ENCODE measurements at regions not wholly inside any gene's neighbourhood (a gene's known extent, or its start where the extent isn't known, plus 50 kb on each side); places are given as distances from the start of the nearest gene placed in this dataset.
"Not testable (repeated sequence)": the region's sequence is repeated elsewhere in the genome, so short reads cannot be mapped to it uniquely, and the experiment has no call there.

DNA sequence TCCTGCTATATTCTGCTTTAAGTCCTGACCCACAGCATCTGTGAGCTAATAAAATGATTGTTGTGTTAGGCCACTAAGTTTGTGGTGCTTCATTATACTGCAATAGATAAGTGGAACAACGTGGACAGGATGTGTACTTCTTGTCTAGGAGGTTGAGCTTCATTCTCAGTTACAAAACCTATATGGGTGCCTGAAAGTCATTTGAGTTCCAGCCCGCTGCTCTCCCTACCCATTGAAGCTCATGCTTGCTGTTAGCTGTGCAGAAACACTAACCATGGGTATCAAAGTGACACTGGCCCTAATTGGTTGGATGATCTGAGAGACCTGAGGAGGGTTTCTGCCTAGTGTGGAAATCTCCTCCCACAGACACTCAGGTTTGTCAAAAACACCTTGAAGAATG is 357.2 kb downstream of the PDCD6IP start:
- ATAC-seq (ENCODE audit: low FRiP score) (no peak), DNase-seq (ENCODE audit: low spot score) (no peak)
- TF ChIP-seq, protein P1, sequence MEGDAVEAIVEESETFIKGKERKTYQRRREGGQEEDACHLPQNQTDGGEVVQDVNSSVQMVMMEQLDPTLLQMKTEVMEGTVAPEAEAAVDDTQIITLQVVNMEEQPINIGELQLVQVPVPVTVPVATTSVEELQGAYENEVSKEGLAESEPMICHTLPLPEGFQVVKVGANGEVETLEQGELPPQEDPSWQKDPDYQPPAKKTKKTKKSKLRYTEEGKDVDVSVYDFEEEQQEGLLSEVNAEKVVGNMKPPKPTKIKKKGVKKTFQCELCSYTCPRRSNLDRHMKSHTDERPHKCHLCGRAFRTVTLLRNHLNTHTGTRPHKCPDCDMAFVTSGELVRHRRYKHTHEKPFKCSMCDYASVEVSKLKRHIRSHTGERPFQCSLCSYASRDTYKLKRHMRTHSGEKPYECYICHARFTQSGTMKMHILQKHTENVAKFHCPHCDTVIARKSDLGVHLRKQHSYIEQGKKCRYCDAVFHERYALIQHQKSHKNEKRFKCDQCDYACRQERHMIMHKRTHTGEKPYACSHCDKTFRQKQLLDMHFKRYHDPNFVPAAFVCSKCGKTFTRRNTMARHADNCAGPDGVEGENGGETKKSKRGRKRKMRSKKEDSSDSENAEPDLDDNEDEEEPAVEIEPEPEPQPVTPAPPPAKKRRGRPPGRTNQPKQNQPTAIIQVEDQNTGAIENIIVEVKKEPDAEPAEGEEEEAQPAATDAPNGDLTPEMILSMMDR (IDR thresholded peaks at IDR 0.05) = no peak

DNA sequence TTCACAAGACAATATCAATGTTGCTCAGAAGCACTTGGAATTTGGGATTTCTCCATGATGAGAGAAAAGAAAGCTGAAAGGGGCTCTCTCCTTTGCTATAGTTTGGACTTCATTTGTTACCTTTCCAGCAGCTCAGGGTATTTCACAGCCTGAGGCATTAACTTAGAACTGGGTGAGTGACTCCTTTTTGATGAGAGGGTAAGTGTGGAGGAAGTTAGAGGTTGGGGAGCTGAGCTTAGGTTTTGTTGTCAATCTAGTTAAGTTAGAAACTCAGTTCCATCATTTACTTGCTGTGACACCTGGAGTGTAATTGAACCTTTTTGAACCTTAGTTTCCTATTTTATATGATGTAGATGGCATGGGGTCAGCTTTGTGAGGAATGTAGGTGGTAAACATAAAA is 359.1 kb downstream of the PDCD6IP start:
- DNase-seq (ENCODE audit: low spot score) (no peak), ATAC-seq (ENCODE audit: low FRiP score) (no peak)
- TF ChIP-seq, protein P1 (IDR thresholded peaks at IDR 0.05) = no peak

DNA sequence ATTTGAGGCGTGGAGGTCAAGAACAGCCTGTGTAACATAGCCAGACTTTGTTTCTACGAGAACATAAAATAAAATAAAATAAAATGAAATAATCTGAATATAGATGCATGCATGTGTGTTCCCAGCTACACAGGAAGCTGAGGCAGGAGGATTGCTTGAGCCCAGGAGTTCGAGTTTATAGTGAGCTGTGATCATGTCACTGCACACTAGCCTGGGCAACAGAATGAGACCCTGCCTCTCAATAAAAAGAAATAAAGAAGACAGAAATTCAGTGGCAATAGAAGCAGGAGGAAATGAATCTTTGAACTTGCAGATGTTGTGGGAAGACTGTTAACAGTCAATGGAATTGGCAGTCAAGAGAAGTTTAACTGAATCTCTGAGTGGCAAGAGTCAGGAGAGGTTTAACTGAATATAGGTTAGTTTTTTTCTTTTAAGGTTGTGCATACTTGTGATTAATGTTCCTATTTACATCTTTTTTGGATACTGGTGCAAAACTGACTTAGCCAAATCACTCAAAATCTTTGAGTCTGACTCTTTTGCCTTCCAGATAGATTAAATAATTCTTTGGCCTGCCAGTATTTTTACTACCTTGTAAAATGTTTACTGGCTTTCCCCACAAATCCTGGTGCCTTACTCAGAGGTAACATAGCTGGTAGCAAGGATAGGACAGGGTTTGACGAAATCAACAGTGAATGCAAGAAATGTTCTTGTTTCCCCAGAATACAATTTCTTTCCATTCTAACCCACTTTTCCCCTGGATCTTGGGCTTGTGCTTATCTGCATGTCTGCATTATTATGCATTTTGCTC is 361.4 kb downstream of the PDCD6IP start:
- ATAC-seq (ENCODE audit: low FRiP score) (no peak), DNase-seq (ENCODE audit: low spot score) (no peak)
- TF ChIP-seq, protein P1 (IDR thresholded peaks at IDR 0.05) = no peak

DNA sequence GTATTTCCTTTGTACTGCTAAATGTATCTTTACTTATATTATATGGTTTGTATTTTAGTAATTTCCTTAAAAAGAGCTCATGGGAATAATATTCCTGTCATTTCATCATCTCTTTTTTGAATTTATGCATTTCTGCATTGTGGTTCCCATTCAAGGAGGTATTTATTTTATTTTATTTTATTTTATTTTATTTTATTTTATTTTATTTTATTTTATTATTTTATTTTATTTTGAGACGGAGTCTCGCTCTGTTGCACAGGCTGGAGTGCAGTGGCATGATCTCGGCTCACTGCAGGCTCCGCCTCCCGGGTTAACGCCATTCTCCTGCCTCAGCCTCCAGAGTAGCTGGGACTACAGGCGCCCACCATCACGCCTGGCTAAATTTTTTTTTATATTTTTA is 371.2 kb downstream of the PDCD6IP start:
- not testable (repeated sequence) for ATAC-seq (ENCODE audit: low FRiP score); DNase-seq (ENCODE audit: low spot score)

DNA sequence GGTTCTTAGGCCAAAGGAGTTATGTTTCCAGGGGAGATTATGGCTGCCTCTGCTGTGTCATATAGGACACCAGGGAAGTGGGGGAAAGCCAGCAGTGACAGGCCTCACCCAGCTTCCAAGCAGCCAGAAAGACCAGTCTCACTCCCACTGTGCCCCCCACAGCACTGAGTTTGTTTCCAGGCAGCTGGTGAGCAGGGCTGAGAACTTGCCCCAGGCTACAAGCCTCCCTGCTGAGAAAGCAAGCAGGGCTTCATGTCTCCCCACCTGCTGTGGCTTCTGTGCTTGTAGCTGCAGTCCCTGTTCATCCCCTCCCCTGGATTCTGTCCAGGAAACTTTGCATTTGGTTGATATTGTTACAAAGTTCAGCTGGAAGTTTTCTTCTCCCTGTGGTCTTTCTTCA is 376.3 kb downstream of the PDCD6IP start:
- TF ChIP-seq, protein P1 (IDR thresholded peaks at IDR 0.05) = no peak
- ATAC-seq (ENCODE audit: low FRiP score) (no peak), DNase-seq (ENCODE audit: low spot score) (no peak)

DNA sequence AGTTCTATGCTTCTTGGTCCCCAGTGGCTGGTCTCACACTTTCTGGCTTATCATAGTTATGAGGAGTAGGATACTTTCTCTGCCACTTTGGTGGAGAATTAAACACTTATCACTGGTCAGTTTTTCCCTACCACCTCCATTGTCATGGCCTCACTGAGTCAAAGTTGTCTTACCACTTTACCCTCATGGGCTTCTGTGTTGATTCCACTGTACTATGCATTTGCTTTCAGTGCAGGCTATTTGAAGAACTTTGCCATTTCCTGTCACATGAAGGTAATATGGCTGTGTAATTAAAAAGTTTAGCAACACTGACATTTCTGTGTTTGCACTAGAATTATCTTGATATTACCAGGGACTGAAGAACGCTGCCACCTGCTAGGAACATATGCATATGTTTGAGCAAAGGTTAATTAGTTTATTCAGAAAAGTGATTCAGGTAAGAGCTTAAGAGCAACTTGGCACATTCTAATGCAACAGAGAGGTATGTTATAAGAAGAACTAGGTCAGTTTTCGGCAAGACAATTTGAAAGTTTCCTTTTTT is 377.3 kb downstream of the PDCD6IP start:
- no peak for DNase-seq (ENCODE audit: low spot score)
- no peak for ATAC-seq (ENCODE audit: low FRiP score)
- TF ChIP-seq, protein P1 (IDR thresholded peaks at IDR 0.05) = no peak

DNA sequence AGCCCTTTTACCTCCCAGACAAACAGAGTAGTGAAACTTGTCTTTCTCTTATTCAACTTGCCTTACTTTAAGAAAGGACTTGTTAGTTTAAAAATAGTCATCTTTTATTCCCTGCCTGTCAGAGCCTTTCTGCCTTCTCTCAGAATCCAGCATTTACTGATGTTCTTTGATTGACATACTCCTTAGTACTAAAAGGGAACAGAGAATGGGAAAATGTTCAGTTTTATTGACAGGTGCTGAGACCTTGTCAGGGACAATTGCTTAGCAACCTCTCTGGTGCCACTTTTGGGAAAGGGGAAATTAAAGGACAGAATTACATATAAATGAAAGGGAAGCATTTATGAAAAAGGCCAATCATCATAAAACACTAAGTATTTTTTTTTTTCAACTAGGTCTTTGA is 378.3 kb downstream of the PDCD6IP start:
- no peak for ATAC-seq (ENCODE audit: low FRiP score)
- TF ChIP-seq, protein P1 (IDR thresholded peaks at IDR 0.05) = no peak
- DNase-seq (ENCODE audit: low spot score) = no peak

Data from omental fat pad (tissue), 3 donors.